ENCODE measurements at regions not wholly inside any gene's neighbourhood (a gene's known extent, or its start where the extent isn't known, plus 50 kb on each side); places are given as distances from the start of the nearest gene placed in this dataset.

GRCh38 chr11:71201936-71202597 lies 50.3 kb downstream of the SHANK2 start:
- no peak overlapping the region for H3K4me3 ChIP-seq (ENCODE audit: low read depth, low read length)
- DNase-seq (ENCODE audit: low read depth): no peak
- TF ChIP-seq CTCF (IDR thresholded peaks at IDR 0.05; ENCODE audit: insufficient read depth, low read depth, low read length, missing control alignments): no peak

GRCh38 chr11:71201231-71201630 lies 51.1 kb downstream of the SHANK2 start:
- TF ChIP-seq CTCF (IDR thresholded peaks at IDR 0.05; ENCODE audit: insufficient read depth, low read depth, low read length, missing control alignments): no peak
- DNase-seq (ENCODE audit: low read depth): no peak

GRCh38 chr11:71200761-71201160 lies 51.6 kb downstream of the SHANK2 start:
- no peak for TF ChIP-seq CTCF (IDR thresholded peaks at IDR 0.05; ENCODE audit: insufficient read depth, low read depth, low read length, missing control alignments)
- DNase-seq (ENCODE audit: low read depth): no peak
- no peak overlapping the region for H3K4me3 ChIP-seq (ENCODE audit: low read depth, low read length)

More at GRCh38 chr11:71201231-71201630, 51.1 kb downstream of the SHANK2 start:
- H3K4me3 ChIP-seq (ENCODE audit: low read depth, low read length): no peak overlapping the region

GRCh38 chr11:71200172-71200716 lies 52.1 kb downstream of the SHANK2 start:
- no peak for DNase-seq (ENCODE audit: low read depth)
- no peak for TF ChIP-seq CTCF (IDR thresholded peaks at IDR 0.05; ENCODE audit: insufficient read depth, low read depth, low read length, missing control alignments)
- no peak overlapping the region for H3K4me3 ChIP-seq (ENCODE audit: low read depth, low read length)

GRCh38 chr11:71199226-71199820 lies 53.1 kb downstream of the SHANK2 start:
- DNase-seq (ENCODE audit: low read depth): no peak
- H3K4me3 ChIP-seq (ENCODE audit: low read depth, low read length): no peak overlapping the region
- TF ChIP-seq CTCF (IDR thresholded peaks at IDR 0.05; ENCODE audit: insufficient read depth, low read depth, low read length, missing control alignments): no peak

GRCh38 chr11:71198823-71199165 lies 53.6 kb downstream of the SHANK2 start:
- no peak overlapping the region for H3K4me3 ChIP-seq (ENCODE audit: low read depth, low read length)
- no peak for TF ChIP-seq CTCF (IDR thresholded peaks at IDR 0.05; ENCODE audit: insufficient read depth, low read depth, low read length, missing control alignments)
- DNase-seq (ENCODE audit: low read depth): no peak
